ENCODE measurements at regions not wholly inside any gene's neighbourhood (a gene's known extent, or its start where the extent isn't known, plus 50 kb on each side); places are given as distances from the start of the nearest gene placed in this dataset.

DNA sequence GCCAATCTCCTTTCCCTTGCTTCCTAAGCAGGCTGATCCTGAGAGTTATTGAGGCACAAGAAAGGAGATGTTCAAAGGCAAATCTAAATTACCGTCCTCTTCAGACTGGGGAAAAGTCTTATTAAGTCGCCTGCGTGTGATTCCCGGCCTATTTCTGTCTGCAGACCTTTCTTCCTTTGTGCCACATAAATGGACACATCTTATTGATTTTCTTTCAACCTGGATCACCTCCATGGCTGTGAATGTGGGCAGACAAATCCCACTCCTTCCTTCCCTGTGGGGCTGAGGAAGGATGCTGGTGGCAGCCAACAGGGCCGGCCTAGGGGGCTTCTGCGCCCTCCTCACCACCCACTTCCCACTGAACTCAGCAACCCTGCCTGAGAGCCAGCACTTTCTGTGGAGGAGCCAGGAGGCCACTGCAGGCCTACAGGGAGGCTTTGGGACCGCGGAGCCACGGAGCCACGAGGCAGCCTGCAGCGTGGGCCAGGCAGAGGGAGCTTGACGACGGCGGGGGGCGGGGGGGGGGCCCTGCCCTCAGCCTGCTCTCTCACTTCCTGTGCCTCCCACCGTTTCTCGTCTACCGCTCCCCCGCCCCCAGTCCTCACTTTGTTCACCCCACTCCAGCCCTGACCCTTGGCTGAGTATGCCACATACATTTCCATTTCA, 73.6 kb upstream of the LMO1 start (continued):
- TF ChIP-seq YY1 (IDR thresholded peaks at IDR 0.05; ENCODE audit: low read depth, low read length): no peak
- TF ChIP-seq, protein P1, sequence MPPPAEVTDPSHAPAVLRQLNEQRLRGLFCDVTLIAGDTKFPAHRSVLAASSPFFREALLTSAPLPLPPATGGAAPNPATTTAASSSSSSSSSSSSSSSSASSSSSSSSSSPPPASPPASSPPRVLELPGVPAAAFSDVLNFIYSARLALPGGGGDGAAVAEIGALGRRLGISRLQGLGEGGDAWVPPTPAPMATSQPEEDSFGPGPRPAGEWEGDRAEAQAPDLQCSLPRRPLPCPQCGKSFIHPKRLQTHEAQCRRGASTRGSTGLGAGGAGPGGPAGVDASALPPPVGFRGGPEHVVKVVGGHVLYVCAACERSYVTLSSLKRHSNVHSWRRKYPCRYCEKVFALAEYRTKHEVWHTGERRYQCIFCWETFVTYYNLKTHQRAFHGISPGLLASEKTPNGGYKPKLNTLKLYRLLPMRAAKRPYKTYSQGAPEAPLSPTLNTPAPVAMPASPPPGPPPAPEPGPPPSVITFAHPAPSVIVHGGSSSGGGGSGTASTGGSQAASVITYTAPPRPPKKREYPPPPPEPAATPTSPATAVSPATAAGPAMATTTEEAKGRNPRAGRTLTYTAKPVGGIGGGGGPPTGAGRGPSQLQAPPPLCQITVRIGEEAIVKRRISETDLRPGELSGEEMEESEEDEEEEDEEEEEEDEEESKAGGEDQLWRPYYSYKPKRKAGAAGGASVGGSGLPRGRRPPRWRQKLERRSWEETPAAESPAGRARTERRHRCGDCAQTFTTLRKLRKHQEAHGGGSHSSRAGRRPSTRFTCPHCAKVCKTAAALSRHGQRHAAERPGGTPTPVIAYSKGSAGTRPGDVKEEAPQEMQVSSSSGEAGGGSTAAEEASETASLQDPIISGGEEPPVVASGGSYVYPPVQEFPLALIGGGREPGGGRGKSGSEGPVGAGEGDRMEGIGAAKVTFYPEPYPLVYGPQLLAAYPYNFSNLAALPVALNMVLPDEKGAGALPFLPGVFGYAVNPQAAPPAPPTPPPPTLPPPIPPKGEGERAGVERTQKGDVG (CRISPR knock-in tag; IDR thresholded peaks at IDR 0.05): no peak
- no peak for TF ChIP-seq JUND (IDR thresholded peaks at IDR 0.05; ENCODE audit: low read depth, low read length)
- no peak for TF ChIP-seq PML (IDR thresholded peaks at IDR 0.05; ENCODE audit: low read length)
- no peak for TF ChIP-seq RAD21 (IDR thresholded peaks at IDR 0.05; ENCODE audit: insufficient read depth, low read depth, low read length)

DNA sequence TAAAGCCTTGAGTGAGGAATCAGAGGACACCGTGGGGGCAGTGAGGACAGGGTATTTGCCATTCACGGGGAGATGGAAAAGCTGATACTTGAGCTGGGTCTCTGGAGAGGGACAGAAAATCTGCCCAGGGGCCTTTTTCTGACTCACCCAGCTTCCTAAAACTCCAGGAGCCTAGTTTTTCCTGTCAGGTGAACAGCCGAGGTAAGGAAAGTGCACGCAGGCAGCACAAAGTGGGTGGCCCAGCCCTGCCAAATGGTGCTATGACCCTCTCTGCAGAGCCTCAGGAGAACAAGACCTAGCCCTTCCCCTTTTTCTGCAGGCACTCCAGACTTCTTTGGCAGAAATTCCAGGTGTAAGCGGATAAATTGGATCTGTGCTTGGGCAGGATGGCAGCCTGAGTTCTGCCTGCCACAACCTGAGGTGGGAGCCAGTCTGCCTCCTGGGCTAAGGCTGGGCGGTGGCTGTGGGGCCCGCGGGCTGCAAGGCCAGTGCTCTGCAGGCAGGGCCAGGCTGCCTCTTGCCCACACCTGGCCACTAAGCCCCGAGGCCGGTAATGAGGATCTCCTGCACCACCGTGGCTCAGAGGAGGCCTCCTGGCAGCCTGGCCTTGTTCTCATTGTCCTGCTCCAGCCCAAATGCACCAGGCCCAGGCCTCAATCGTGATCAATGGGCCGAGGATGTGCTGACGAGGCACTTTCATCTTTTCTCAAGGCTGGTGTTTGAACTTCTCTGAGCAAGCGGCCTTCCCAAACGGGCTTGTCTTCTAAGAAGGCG, 72.9 kb upstream of the LMO1 start:
- ChIA-PET RAD21 (ENCODE audit: unreplicated experiment) (no interaction called here), POLR2A (no interaction called here), CTCF (interaction anchor here (0.6 kb wide), 1 partner anchor 14 kb away, joined by 3 read pairs; no protein-coding TSS in a partner anchor), SMC1A (ENCODE audit: uncharacterized antibody, unreplicated experiment) (interaction anchor here (0.8 to 0.9 kb wide), 2 partner anchors 10 to 230 kb away, joined by 3 read pairs; no protein-coding TSS in a partner anchor)
- Histone ChIP-seq H3K36me3 (ENCODE audit: control insufficient read depth in 2 of 2, insufficient read depth in 2 of 2, low read length in 1 of 2) (no peaks in the 10 kb centered on the region), H3K4me1 (ENCODE audit: control insufficient read depth, insufficient read depth, low read length) (peaks cover 7% of the 10 kb centered on the region), H4K20me1 (ENCODE audit: control insufficient read depth, insufficient read depth) (no peaks in the 10 kb centered on the region), H3K4me3 (no peak overlapping the region), H3K9me3 (replicated peaks; ENCODE audit: control insufficient read depth, insufficient read depth, low read length) (no peaks in the 10 kb centered on the region), H3K4me2 (ENCODE audit: control insufficient read depth, insufficient read depth) (no peak overlapping the region), H3K27ac (ENCODE audit: control insufficient read depth, insufficient read depth) (no peak overlapping the region), H2AFZ (ENCODE audit: control insufficient read depth, low read depth, low read length) (no peak overlapping the region), H3K27me3 (replicated peaks in 1 of 2; ENCODE audit: control insufficient read depth in 2 of 2, insufficient read depth in 2 of 2, low read length in 1 of 2) (no peaks in the 10 kb centered on the region), H3K79me2 (ENCODE audit: control insufficient read depth, insufficient read depth, low read length) (no peaks in the 10 kb centered on the region), H3K9ac (ENCODE audit: control insufficient read depth, insufficient read depth, low read length) (no peak overlapping the region)
- intact Hi-C loops (cut with micrococcal nuclease; ENCODE audit: unreplicated experiment) (no loop called here), in situ Hi-C loops (cut with MboI) (loop anchor here (5.0 kb wide), 1 partner anchor 231 kb away; no protein-coding TSS in a partner anchor)
- FAIRE-seq: no peak
- DNase-seq (ENCODE audit: low read depth, low spot score): no peak
- WGBS (ENCODE audit: insufficient coverage, insufficient replicate concordance, low lambda C conversion rate, missing lambda C conversion rate): 78% methylated on average over 17 of the region's 17 CpGs
- no TSS peak for BruUV-seq (replicated peaks)
- ATAC-seq: no peak
- TF ChIP-seq MEF2B (IDR thresholded peaks at IDR 0.05; ENCODE audit: partially characterized antibody, poor library complexity, severe bottlenecking) (no peak), ZBTB33 (IDR thresholded peaks at IDR 0.05) (no peak), PAX5 (IDR thresholded peaks at IDR 0.05; ENCODE audit: borderline replicate concordance, low read depth, low read length) (no peak), ZNF274 (IDR thresholded peaks at IDR 0.05; ENCODE audit: insufficient read depth, insufficient read length) (no peak), WRNIP1 (IDR thresholded peaks at IDR 0.05; ENCODE audit: borderline replicate concordance, low read depth, low read length) (no peak), KAT2A (conservative IDR thresholded peaks at IDR 0.05; ENCODE audit: control insufficient read depth, low read depth, low read length) (no peak), SUPT20H (IDR thresholded peaks at IDR 0.05; ENCODE audit: borderline replicate concordance, control insufficient read depth, low read depth, low read length) (no peak), GATAD2B (conservative IDR thresholded peaks at IDR 0.05; ENCODE audit: low read depth) (no peak), CREB1 (IDR thresholded peaks at IDR 0.05; ENCODE audit: low read depth) (no peak), SIX5 (IDR thresholded peaks at IDR 0.05; ENCODE audit: low read depth, low read length, severe bottlenecking) (no peak), TBL1XR1 (IDR thresholded peaks at IDR 0.05; ENCODE audit: low read depth, low read length) (no peak), SP1 (IDR thresholded peaks at IDR 0.05; ENCODE audit: low read depth, low read length) (no peak)
